Esophagus (tissue), 2 donors: ENCODE measurements at regions not wholly inside any gene's neighbourhood (a gene's known extent, or its start where the extent isn't known, plus 50 kb on each side); places are given as distances from the start of the nearest gene placed in this dataset.

Experiments used
- H3K27ac ChIP-seq, 2 donors: one replicate each; pipeline ENCODE4 v1.5.1; 2013; ENCODE audit warnings: low read depth in 2 of 2, mild to moderate bottlenecking in 2 of 2, inconsistent platforms in 1 of 2, low read length in 1 of 2, moderate library complexity in 1 of 2
- H3K27me3 ChIP-seq, 2 donors: one replicate each; pipeline ENCODE4 v1.6.1; 2013; ENCODE audit warnings: low read length in 2 of 2, control low read depth in 1 of 2, mild to moderate bottlenecking in 1 of 2; ENCODE audit not compliant: insufficient read depth in 2 of 2, control insufficient read depth in 1 of 2
- H3K36me3 ChIP-seq, 2 donors: one replicate each; pipeline ENCODE4 v1.6.1; 2013; ENCODE audit warnings: low read length in 1 of 2; ENCODE audit not compliant: control insufficient read depth in 2 of 2, insufficient read depth in 2 of 2
- H3K4me1 ChIP-seq, 2 donors: one replicate each; pipeline ENCODE4 v1.6.1; 2013; ENCODE audit warnings: low read length in 1 of 2; ENCODE audit not compliant: control insufficient read depth in 2 of 2, insufficient read depth in 2 of 2
- H3K4me3 ChIP-seq, 2 donors: one replicate each; pipeline ENCODE4 v1.5.1; 2013; ENCODE audit warnings: low read length in 2 of 2, mild to moderate bottlenecking in 2 of 2, low read depth in 1 of 2, moderate library complexity in 1 of 2
- H3K9me3 ChIP-seq, 2 donors: one replicate each; pipeline ENCODE4 v1.6.1; 2013; ENCODE audit warnings: mild to moderate bottlenecking in 2 of 2, low read depth in 1 of 2, low read length in 1 of 2, moderate library complexity in 1 of 2; ENCODE audit not compliant: control insufficient read depth in 2 of 2, insufficient read depth in 1 of 2
- WGBS, 2 donors: extraction: QIAGEN DNeasy Blood & Tissue Kit; methylation state at CpG; one replicate each; pipeline ENCODE4 v1.1.7; 2013; 5-methylcytosine and 5-hydroxymethylcytosine counted together
- donor health status: healthy with polysubstance abuse.
- donor health status: Bipolar disorder and iron deficiency.

GRCh38 chrX:39452401-39452800, 645.4 kb downstream of the BCOR start:
- 59 to 70% methylated on average over 4 of the region's 4 CpGs for WGBS, 2 donors
- Histone ChIP-seq H3K27me3 (no peaks in the 10 kb centered on the region), H3K9me3 (no peaks in the 10 kb centered on the region), H3K4me1 (no peaks in the 10 kb centered on the region), H3K27ac (no peak overlapping the region), H3K4me3 (no peak overlapping the region), H3K36me3 (no peaks in the 10 kb centered on the region)

DNA sequence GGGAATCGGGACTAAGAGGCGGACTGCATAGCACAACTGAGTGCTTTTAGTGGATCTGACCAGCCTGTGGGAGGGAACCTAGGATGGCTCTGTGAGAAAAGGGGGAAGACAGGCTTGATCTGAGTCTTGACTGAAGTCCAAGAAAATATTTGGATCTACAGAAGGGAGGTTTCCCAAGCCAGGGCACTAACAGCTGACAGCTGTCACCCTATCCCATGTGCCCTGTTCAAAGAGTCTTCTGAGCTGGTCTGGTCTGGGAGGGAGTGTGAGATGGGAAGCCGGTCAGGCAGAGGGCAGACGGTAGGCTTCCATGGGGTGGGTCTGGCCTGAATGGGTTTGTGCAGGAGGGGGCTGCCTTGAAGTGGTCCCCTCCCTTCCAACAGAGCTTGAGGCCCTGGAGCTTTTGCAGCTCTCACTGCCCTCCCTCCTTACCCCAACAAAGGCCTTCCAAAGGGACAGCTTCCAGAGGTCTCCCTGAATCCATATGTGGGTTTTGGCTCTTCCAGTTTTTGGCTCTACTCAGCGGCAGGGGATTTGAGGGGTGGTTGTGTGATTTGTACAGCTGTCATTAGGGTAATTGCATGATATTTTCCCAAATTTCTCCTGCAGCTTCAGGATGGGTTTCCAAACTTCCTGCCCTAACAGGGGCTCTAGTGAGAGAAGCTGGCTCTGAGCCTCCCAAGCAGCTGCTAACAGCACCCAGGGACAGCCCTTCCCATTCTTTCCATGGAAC, 643.7 kb downstream of the BCOR start:
- WGBS, 2 donors = 75% methylated on average over 5 of the region's 5 CpGs
- Histone ChIP-seq H3K4me3 (no peak overlapping the region), H3K9me3 (no peaks in the 10 kb centered on the region)

GRCh38 chrX:39456894-39457604, 640.7 kb downstream of the BCOR start:
- no peaks in the 10 kb centered on the region for H3K36me3 ChIP-seq
- no peaks in the 10 kb centered on the region for H3K9me3 ChIP-seq
- H3K4me3 ChIP-seq = no peak overlapping the region
- no peaks in the 10 kb centered on the region for H3K27me3 ChIP-seq
- no peaks in the 10 kb centered on the region for H3K4me1 ChIP-seq
- 51 to 53% methylated on average over 3 of the region's 3 CpGs for WGBS, 2 donors
- H3K27ac ChIP-seq = no peak overlapping the region

More for the DNA sequence above, 643.7 kb downstream of the BCOR start:
- Histone ChIP-seq H3K4me1 (no peaks in the 10 kb centered on the region), H3K27me3 (no peaks in the 10 kb centered on the region), H3K36me3 (no peaks in the 10 kb centered on the region), H3K27ac (no peak overlapping the region)

DNA sequence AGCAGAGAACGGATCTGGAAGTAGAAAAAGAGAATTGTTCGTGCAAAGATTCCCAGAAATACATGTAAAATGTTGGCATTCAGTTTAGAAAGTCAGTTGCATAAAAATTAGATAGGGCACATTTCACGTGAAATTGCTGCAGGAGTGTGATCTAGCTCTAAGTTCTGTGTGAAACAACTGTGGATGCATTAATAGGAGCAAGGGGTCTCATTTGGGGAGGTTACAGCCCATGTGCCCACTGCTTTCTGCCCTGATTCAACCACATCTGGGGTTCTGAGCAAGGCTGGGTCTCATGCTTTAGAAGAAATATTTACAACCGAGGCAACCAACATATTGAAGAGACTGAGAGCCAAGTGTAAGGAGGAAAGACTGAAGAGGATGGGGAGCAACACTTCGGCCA, 639.0 kb downstream of the BCOR start:
- no peaks in the 10 kb centered on the region for H3K27me3 ChIP-seq
- no peaks in the 10 kb centered on the region for H3K36me3 ChIP-seq
- no peaks in the 10 kb centered on the region for H3K9me3 ChIP-seq
- H3K4me3 ChIP-seq = no peak overlapping the region
- 69 to 83% methylated on average over 5 of the region's 5 CpGs for WGBS, 2 donors
- H3K4me1 ChIP-seq = no peaks in the 10 kb centered on the region
- no peak overlapping the region for H3K27ac ChIP-seq

GRCh38 chrX:39459204-39459603, 638.6 kb downstream of the BCOR start:
- Histone ChIP-seq H3K4me3 (no peak overlapping the region), H3K4me1 (no peaks in the 10 kb centered on the region), H3K27ac (no peak overlapping the region), H3K36me3 (no peaks in the 10 kb centered on the region), H3K27me3 (no peaks in the 10 kb centered on the region), H3K9me3 (no peaks in the 10 kb centered on the region)
- 68 to 80% methylated on average over 5 of the region's 5 CpGs for WGBS, 2 donors

GRCh38 chrX:39459952-39460351, 637.8 kb downstream of the BCOR start:
- Histone ChIP-seq H3K27me3 (no peaks in the 10 kb centered on the region), H3K9me3 (no peaks in the 10 kb centered on the region), H3K27ac (no peak overlapping the region), H3K36me3 (no peaks in the 10 kb centered on the region), H3K4me1 (no peaks in the 10 kb centered on the region), H3K4me3 (no peak overlapping the region)
- WGBS, 2 donors = 48 to 78% methylated on average over 3 of the region's 3 CpGs

GRCh38 chrX:39460499-39460898, 637.3 kb downstream of the BCOR start:
- Histone ChIP-seq H3K27ac (no peak overlapping the region), H3K9me3 (no peaks in the 10 kb centered on the region), H3K36me3 (no peaks in the 10 kb centered on the region), H3K4me3 (no peak overlapping the region), H3K27me3 (no peaks in the 10 kb centered on the region), H3K4me1 (no peaks in the 10 kb centered on the region)
- WGBS, 2 donors = 55 to 65% methylated on average over 1 of the region's 1 CpG

DNA sequence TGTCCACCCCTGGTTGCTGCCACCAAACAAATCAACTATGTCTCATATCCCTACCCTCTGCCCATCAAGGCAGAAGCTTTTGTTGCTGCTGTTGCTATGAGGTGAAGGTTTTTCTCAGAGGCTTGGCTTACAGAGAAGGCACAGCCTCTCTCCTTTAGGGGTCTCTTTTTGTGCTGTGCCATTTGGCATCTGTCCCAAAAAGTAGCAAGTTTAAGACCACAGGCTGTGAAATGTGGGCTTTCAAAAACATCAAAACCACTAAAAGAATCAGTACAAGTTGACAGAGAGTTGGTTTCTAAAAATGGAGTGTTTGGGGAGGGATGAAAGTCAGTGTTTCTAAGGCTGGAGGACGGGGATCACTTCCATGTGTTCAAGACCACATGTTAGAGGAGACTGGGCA, 634.9 kb downstream of the BCOR start:
- Histone ChIP-seq H3K4me3 (no peak overlapping the region), H3K9me3 (no peaks in the 10 kb centered on the region), H3K27me3 (no peaks in the 10 kb centered on the region), H3K4me1 (no peaks in the 10 kb centered on the region), H3K36me3 (no peaks in the 10 kb centered on the region), H3K27ac (no peak overlapping the region)
- WGBS, 2 donors = 43 to 71% methylated on average over 1 of the region's 1 CpG

- no peak overlapping the region for H3K27ac ChIP-seq
- H3K4me1 ChIP-seq = no peaks in the 10 kb centered on the region
- WGBS, 2 donors = 64 to 65% methylated on average over 7 of the region's 7 CpGs
- H3K27me3 ChIP-seq = no peaks in the 10 kb centered on the region
- no peaks in the 10 kb centered on the region for H3K9me3 ChIP-seq
- no peak overlapping the region for H3K4me3 ChIP-seq
- H3K36me3 ChIP-seq = no peaks in the 10 kb centered on the region
Measured at GRCh38 chrX:39464253-39464652, 633.5 kb downstream of the BCOR start.

- H3K36me3 ChIP-seq = no peaks in the 10 kb centered on the region
- no peak overlapping the region for H3K27ac ChIP-seq
- no peaks in the 10 kb centered on the region for H3K4me1 ChIP-seq
- WGBS, 2 donors = 87 to 93% methylated on average over 13 of the region's 13 CpGs
- H3K4me3 ChIP-seq = no peak overlapping the region
- no peaks in the 10 kb centered on the region for H3K9me3 ChIP-seq
- no peaks in the 10 kb centered on the region for H3K27me3 ChIP-seq
Measured at GRCh38 chrX:39465467-39465866, 632.3 kb downstream of the BCOR start.
